DOHH2 (cell line): ENCODE measurements at regions not wholly inside any gene's neighbourhood (a gene's known extent, or its start where the extent isn't known, plus 50 kb on each side); places are given as distances from the start of the nearest gene placed in this dataset.

Source experiments
- H3F3A ChIP-seq: fragments of 200-600 bp; sonication (generic), shearing (Covaris generic); 2 replicates; pipeline ENCODE4 v1.6.0; 2016; ENCODE audit warnings: antibody characterized with exemption, mild to moderate bottlenecking; ENCODE audit not compliant: control insufficient read depth, insufficient read depth
- H3K27ac ChIP-seq: fragments of 200-600 bp; sonication (generic); 2 replicates; pipeline ENCODE4 v1.5.1; 2014; ENCODE audit warnings: low read depth, mild to moderate bottlenecking, low read length, moderate library complexity
- H3K27me3 ChIP-seq: fragments of 200-600 bp; sonication (generic); 2 replicates; pipeline ENCODE4 v1.6.1; 2014; ENCODE audit warnings: mild to moderate bottlenecking, low read length, mixed read lengths; ENCODE audit not compliant: control insufficient read depth
- H3K36me3 ChIP-seq: fragments of 200-600 bp; sonication (generic); 2 replicates; pipeline ENCODE4 v1.6.1; 2014; ENCODE audit warnings: mild to moderate bottlenecking, low read length, moderate library complexity, mixed read lengths; ENCODE audit not compliant: control insufficient read depth
- H3K4me1 ChIP-seq: fragments of 200-600 bp; sonication (generic); 2 replicates; pipeline ENCODE4 v1.6.1; 2014; ENCODE audit warnings: mild to moderate bottlenecking, low read length, mixed read lengths; ENCODE audit not compliant: control insufficient read depth
- H3K4me2 ChIP-seq: fragments of 200-600 bp; sonication (generic); 2 replicates; pipeline ENCODE4 v1.6.0; 2014; ENCODE audit warnings: mild to moderate bottlenecking, low read length, moderate library complexity
- H3K4me3 ChIP-seq: fragments of 200-600 bp; sonication (generic); 2 replicates; pipeline ENCODE4 v1.5.1; 2014; ENCODE audit warnings: mild to moderate bottlenecking, low read length, mixed read lengths
- H3K79me2 ChIP-seq: fragments of 200-600 bp; sonication (generic); 2 replicates; pipeline ENCODE4 v1.6.1; 2014; ENCODE audit warnings: mild to moderate bottlenecking, low read length, mixed read lengths; ENCODE audit not compliant: control insufficient read depth
- H3K9me2 ChIP-seq: fragments of 200-600 bp; sonication (generic); replicated peaks from 2 replicates; pipeline ENCODE4 v1.6.1; 2014; ENCODE audit warnings: mild to moderate bottlenecking, low read length, mixed read lengths; ENCODE audit not compliant: control insufficient read depth
- H3K9me3 ChIP-seq: fragments of 200-600 bp; sonication (generic); 2 replicates; pipeline ENCODE4 v1.6.1; 2014; ENCODE audit warnings: antibody characterized with exemption, low read length, mixed read lengths; ENCODE audit not compliant: control insufficient read depth, insufficient read depth
- H4K20me1 ChIP-seq: fragments of 200-600 bp; sonication (generic); 2 replicates; pipeline ENCODE4 v1.6.0; 2014; ENCODE audit warnings: low read depth, mild to moderate bottlenecking, antibody characterized with exemption, low read length, moderate library complexity; ENCODE audit not compliant: control insufficient read depth, insufficient read depth
- CTCF ChIP-seq: fragments of 200-600 bp; sonication (generic); IDR thresholded peaks from one replicate; pipeline ENCODE4 v1.5.1; 2014; ENCODE audit warnings: antibody characterized with exemption, mild to moderate bottlenecking, low read depth, low read length; ENCODE audit not compliant: poor library complexity, severe bottlenecking
- EZH2phosphoT487 ChIP-seq: fragments of 200-600 bp; sonication (generic); IDR thresholded peaks from 2 replicates; pipeline ENCODE4 v1.6.1; 2017; ENCODE audit warnings: borderline replicate concordance, mild to moderate bottlenecking, antibody characterized with exemption, low read length, moderate library complexity, mixed read lengths

GRCh38 chr3:25901796-25902195 is 111.9 kb downstream of the OXSM start:
- Histone ChIP-seq H3K9me2 (no peaks in the 10 kb centered on the region), H4K20me1 (no peaks in the 10 kb centered on the region), H3K9me3 (no peaks in the 10 kb centered on the region), H3K4me3 (peak overlapping the region; percentile 31; the same call in 1 of the 2 replicates), H3K79me2 (no peaks in the 10 kb centered on the region), H3K36me3 (no peaks in the 10 kb centered on the region), H3K27me3 (no peaks in the 10 kb centered on the region), H3K4me2 (peak overlapping the region; percentile 50), H3K27ac (peak overlapping the region; percentile 47), H3F3A (no peaks in the 10 kb centered on the region), H3K4me1 (peaks cover 46% of the 10 kb centered on the region)
- TF ChIP-seq EZH2phosphoT487 (no peak), CTCF (no peak)

GRCh38 chr3:25902586-25902985 is 112.7 kb downstream of the OXSM start:
- Histone ChIP-seq H3K9me3 (no peaks in the 10 kb centered on the region), H3K4me2 (peak overlapping the region; percentile 50), H4K20me1 (no peaks in the 10 kb centered on the region), H3K27me3 (no peaks in the 10 kb centered on the region), H3K27ac (peak overlapping the region; percentile 47), H3F3A (no peaks in the 10 kb centered on the region), H3K9me2 (no peaks in the 10 kb centered on the region), H3K36me3 (no peaks in the 10 kb centered on the region), H3K79me2 (no peaks in the 10 kb centered on the region), H3K4me3 (peak overlapping the region; percentile 31; the same call in 1 of the 2 replicates), H3K4me1 (peaks cover 46% of the 10 kb centered on the region)
- no peak for TF ChIP-seq CTCF
- no peak for TF ChIP-seq EZH2phosphoT487

DNA sequence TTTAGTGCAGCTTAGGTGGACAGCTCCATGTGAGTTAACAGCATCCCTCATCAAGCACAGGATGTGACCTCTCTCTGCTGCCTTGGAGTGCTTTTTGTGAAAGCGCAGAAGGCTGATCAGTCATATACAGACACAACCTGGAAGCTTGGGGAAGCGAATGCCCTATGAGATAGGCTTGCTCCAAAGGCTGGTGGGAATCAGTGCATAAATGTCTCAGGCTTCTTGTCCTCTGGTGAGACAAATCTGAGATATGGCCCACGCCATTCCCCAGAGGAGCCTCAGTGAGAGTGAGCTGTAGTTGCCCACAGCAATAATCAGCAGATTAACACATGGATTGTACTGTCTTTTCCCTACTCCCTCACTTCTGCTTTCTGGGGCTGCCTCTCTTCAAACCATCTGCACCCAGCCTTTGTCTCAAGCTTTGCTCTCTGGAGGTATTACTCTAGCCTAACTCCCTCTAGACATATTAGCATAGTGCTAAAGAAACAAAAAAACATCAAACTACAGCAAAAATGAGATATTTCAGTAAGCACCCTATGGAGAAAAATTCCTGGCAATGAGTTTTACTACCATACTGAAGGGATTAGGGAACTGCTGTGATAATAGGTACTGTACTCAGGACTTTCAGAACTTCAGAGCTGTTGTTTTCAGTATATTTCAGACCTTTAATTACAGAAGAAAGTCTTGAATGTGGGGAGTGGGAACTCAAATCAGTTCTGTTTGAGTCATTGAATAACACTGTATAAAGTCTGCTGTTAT is 113.7 kb downstream of the OXSM start:
- TF ChIP-seq EZH2phosphoT487: no peak
- no peak for TF ChIP-seq CTCF
- Histone ChIP-seq H3F3A (no peaks in the 10 kb centered on the region), H3K27ac (no peak overlapping the region), H3K36me3 (no peaks in the 10 kb centered on the region), H3K4me1 (peaks cover 46% of the 10 kb centered on the region), H3K9me2 (no peaks in the 10 kb centered on the region), H3K27me3 (no peaks in the 10 kb centered on the region), H3K4me3 (no peak overlapping the region), H4K20me1 (no peaks in the 10 kb centered on the region), H3K4me2 (peak overlapping the region; percentile 27; the same call in 1 of the 2 replicates), H3K9me3 (no peaks in the 10 kb centered on the region), H3K79me2 (no peaks in the 10 kb centered on the region)
